ENCODE measurements at regions not wholly inside any gene's neighbourhood (a gene's known extent, or its start where the extent isn't known, plus 50 kb on each side); places are given as distances from the start of the nearest gene placed in this dataset.

GRCh38 chr9:12595400-12595799, 97.8 kb upstream of the TYRP1 start:
- no peak for DNase-seq (ENCODE audit: low read depth, low spot score)

GRCh38 chr9:12604164-12604821, 88.9 kb upstream of the TYRP1 start:
- Histone ChIP-seq H3K27ac (ENCODE audit: low read depth, low read length) (no peak overlapping the region), H3K27me3 (ENCODE audit: control insufficient read depth, insufficient read depth, low read length) (no peaks in the 10 kb centered on the region), H3K4me3 (ENCODE audit: low read depth, low read length) (no peak overlapping the region), H3K9me3 (ENCODE audit: control insufficient read depth, insufficient read depth, low read length) (no peaks in the 10 kb centered on the region)
- CTCF ChIA-PET: no interaction called here
- DNase-seq (ENCODE audit: low read depth, low spot score): no peak
- POLR2A ChIA-PET: no interaction called here
- no peak for TF ChIP-seq CTCF (IDR thresholded peaks at IDR 0.05; ENCODE audit: low read depth, low read length)

More at GRCh38 chr9:12595400-12595799, 97.8 kb upstream of the TYRP1 start:
- no peak for TF ChIP-seq CTCF (IDR thresholded peaks at IDR 0.05; ENCODE audit: low read depth, low read length)
- ChIA-PET POLR2A (no interaction called here), CTCF (no interaction called here)
- H3K4me3 ChIP-seq (ENCODE audit: low read depth, low read length): no peak overlapping the region
- H3K27me3 ChIP-seq (ENCODE audit: control insufficient read depth, insufficient read depth, low read length): no peaks in the 10 kb centered on the region
- H3K9me3 ChIP-seq (ENCODE audit: control insufficient read depth, insufficient read depth, low read length): no peaks in the 10 kb centered on the region
- no peak overlapping the region for H3K27ac ChIP-seq (ENCODE audit: low read depth, low read length)

GRCh38 chr9:12612211-12612770, 80.9 kb upstream of the TYRP1 start:
- ChIA-PET CTCF (no interaction called here), POLR2A (no interaction called here)
- no peak for TF ChIP-seq CTCF (IDR thresholded peaks at IDR 0.05; ENCODE audit: low read depth, low read length)
- Histone ChIP-seq H3K27ac (ENCODE audit: low read depth, low read length) (no peak overlapping the region), H3K4me3 (ENCODE audit: low read depth, low read length) (no peak overlapping the region), H3K9me3 (ENCODE audit: control insufficient read depth, insufficient read depth, low read length) (no peaks in the 10 kb centered on the region), H3K27me3 (ENCODE audit: control insufficient read depth, insufficient read depth, low read length) (no peaks in the 10 kb centered on the region)
- no peak for DNase-seq (ENCODE audit: low read depth, low spot score)

- no peak for TF ChIP-seq CTCF (IDR thresholded peaks at IDR 0.05; ENCODE audit: low read depth, low read length)
- ChIA-PET POLR2A (no interaction called here), CTCF (no interaction called here)
- Histone ChIP-seq H3K9me3 (ENCODE audit: control insufficient read depth, insufficient read depth, low read length) (no peaks in the 10 kb centered on the region), H3K27me3 (ENCODE audit: control insufficient read depth, insufficient read depth, low read length) (no peaks in the 10 kb centered on the region), H3K4me3 (ENCODE audit: low read depth, low read length) (no peak overlapping the region), H3K27ac (ENCODE audit: low read depth, low read length) (no peak overlapping the region)
- no peak for DNase-seq (ENCODE audit: low read depth, low spot score)
Measured at GRCh38 chr9:12613071-12613470, 80.1 kb upstream of the TYRP1 start.

GRCh38 chr9:12614488-12614887, 78.7 kb upstream of the TYRP1 start:
- ChIA-PET POLR2A (no interaction called here), CTCF (no interaction called here)
- no peaks in the 10 kb centered on the region for H3K9me3 ChIP-seq (ENCODE audit: control insufficient read depth, insufficient read depth, low read length)
- H3K4me3 ChIP-seq (ENCODE audit: low read depth, low read length): no peak overlapping the region
- TF ChIP-seq CTCF (IDR thresholded peaks at IDR 0.05; ENCODE audit: low read depth, low read length): no peak
- no peak overlapping the region for H3K27ac ChIP-seq (ENCODE audit: low read depth, low read length)
- no peaks in the 10 kb centered on the region for H3K27me3 ChIP-seq (ENCODE audit: control insufficient read depth, insufficient read depth, low read length)
- DNase-seq (ENCODE audit: low read depth, low spot score): no peak
